ENCODE measurements at regions not wholly inside any gene's neighbourhood (a gene's known extent, or its start where the extent isn't known, plus 50 kb on each side); places are given as distances from the start of the nearest gene placed in this dataset.

- H3K4me3 ChIP-seq (ENCODE audit: control insufficient read depth, low read depth, low read length): no peak overlapping the region
- DNase-seq (ENCODE audit: low read depth): no peak
- no peak for TF ChIP-seq CTCF (conservative IDR thresholded peaks at IDR 0.05; ENCODE audit: control insufficient read depth, insufficient read depth, low read depth, low read length)
Observed at GRCh38 chr18:11286431-11286830, 137.1 kb upstream of the PIEZO2 start.

- DNase-seq (ENCODE audit: low read depth): no peak
- no peak for TF ChIP-seq CTCF (conservative IDR thresholded peaks at IDR 0.05; ENCODE audit: control insufficient read depth, insufficient read depth, low read depth, low read length)
- H3K4me3 ChIP-seq (ENCODE audit: control insufficient read depth, low read depth, low read length): no peak overlapping the region
Observed at GRCh38 chr18:11284811-11285210, 135.4 kb upstream of the PIEZO2 start.

- no peak for DNase-seq (ENCODE audit: low read depth)
- no peak for TF ChIP-seq CTCF (conservative IDR thresholded peaks at IDR 0.05; ENCODE audit: control insufficient read depth, insufficient read depth, low read depth, low read length)
- H3K4me3 ChIP-seq (ENCODE audit: control insufficient read depth, low read depth, low read length): no peak overlapping the region
Observed at GRCh38 chr18:11284349-11284748, 135.0 kb upstream of the PIEZO2 start.

- H3K4me3 ChIP-seq (ENCODE audit: control insufficient read depth, low read depth, low read length): no peak overlapping the region
- TF ChIP-seq CTCF (conservative IDR thresholded peaks at IDR 0.05; ENCODE audit: control insufficient read depth, insufficient read depth, low read depth, low read length): no peak
- no peak for DNase-seq (ENCODE audit: low read depth)
Observed at GRCh38 chr18:11283479-11284161, 134.3 kb upstream of the PIEZO2 start.

- H3K4me3 ChIP-seq (ENCODE audit: control insufficient read depth, low read depth, low read length): no peak overlapping the region
- TF ChIP-seq CTCF (conservative IDR thresholded peaks at IDR 0.05; ENCODE audit: control insufficient read depth, insufficient read depth, low read depth, low read length): no peak
- no peak for DNase-seq (ENCODE audit: low read depth)
Observed at GRCh38 chr18:11279461-11279860, 130.1 kb upstream of the PIEZO2 start.

- no peak for TF ChIP-seq CTCF (conservative IDR thresholded peaks at IDR 0.05; ENCODE audit: control insufficient read depth, insufficient read depth, low read depth, low read length)
- DNase-seq (ENCODE audit: low read depth): no peak
- no peak overlapping the region for H3K4me3 ChIP-seq (ENCODE audit: control insufficient read depth, low read depth, low read length)
Observed at GRCh38 chr18:11276678-11277077, 127.3 kb upstream of the PIEZO2 start.
